ENCODE measurements at regions not wholly inside any gene's neighbourhood (a gene's known extent, or its start where the extent isn't known, plus 50 kb on each side); places are given as distances from the start of the nearest gene placed in this dataset.

GRCh38 chr15:39211108-39211979, 369.5 kb upstream of the THBS1 start:
- no peak for DNase-seq (ENCODE audit: low spot score)

DNA sequence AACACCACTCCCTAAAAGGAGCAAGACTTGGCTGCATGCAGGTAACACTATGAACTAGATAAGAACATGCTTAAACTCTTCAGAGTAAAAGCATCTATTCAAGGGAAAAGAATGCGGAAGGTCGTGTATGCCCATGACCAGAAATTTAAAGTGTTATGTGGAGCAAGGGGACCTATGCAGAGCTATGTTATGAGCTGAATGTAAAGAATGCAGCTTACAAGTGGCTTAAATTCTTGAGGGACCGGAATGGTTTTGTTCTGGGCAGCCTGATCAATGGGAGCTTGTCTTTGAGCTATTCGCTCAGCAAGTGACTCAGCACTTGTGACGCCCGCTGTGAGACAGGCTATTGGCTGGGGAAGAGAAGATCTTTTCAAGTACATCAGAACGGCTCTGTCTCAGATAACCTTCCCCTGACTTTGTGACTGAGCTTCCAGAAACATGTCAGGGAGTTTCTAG, 367.5 kb upstream of the THBS1 start:
- no peak for DNase-seq (ENCODE audit: low spot score)

DNA sequence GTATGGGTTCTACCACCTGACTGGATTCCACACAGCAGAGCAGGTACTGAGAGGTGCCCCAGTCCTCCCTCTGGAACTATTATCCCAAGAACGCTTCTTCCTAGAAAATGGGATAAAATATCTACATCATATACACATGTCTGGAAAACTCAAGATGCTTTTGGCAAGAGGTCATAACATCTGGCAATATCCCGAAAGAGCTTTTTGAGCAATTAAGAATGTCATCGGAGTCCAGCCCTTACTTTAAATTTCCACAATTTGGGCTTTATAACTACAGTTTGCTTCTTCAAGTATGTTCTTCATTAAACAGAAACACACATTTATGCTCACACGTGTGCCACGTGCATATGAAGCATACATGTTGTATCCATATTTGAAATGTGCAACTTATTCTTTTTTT, 365.9 kb upstream of the THBS1 start:
- no peak for DNase-seq (ENCODE audit: low spot score)

- DNase-seq (ENCODE audit: low spot score) = no peak
These were observed 364.1 kb upstream of the THBS1 start for GRCh38 chr15:39216816-39217215.

- no peak for DNase-seq (ENCODE audit: low spot score)
These were observed 361.3 kb upstream of the THBS1 start for GRCh38 chr15:39219608-39220007.

DNA sequence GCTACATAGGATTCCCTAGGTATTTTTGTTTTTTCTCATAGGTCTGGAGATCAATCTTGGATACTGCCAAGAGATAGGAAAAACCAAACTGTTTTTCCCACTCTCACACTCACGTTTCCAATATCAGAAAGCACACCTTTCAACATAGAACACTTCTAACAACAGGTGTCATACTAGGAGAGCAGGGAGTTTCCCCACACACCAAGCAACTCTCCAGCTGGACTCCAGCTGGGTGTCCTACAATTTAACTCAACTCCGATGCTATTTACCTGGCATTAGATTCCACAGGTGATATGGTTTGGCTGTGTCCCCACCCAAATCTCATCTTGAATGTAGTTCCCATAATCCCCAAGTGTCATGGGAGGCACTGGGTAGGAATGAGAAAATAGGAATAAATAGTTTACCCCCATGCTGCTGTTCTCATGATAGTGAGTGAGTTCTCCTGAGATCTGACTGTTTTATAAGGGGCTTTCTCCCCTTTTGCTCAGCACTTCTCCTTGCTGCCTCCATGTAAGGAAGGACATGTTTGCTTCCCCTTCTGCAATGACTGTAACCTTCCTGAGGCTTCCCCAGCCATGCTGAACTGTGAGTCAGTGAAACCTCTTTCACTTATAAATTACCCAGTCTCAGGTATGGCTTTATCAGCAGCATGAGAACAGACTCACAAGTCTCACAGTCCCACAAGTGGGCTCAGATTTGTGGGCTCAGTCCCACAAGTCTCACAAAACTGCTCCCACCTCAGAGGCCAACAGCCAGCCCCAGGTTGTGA, 354.5 kb upstream of the THBS1 start:
- no peak for DNase-seq (ENCODE audit: low spot score)

DNA sequence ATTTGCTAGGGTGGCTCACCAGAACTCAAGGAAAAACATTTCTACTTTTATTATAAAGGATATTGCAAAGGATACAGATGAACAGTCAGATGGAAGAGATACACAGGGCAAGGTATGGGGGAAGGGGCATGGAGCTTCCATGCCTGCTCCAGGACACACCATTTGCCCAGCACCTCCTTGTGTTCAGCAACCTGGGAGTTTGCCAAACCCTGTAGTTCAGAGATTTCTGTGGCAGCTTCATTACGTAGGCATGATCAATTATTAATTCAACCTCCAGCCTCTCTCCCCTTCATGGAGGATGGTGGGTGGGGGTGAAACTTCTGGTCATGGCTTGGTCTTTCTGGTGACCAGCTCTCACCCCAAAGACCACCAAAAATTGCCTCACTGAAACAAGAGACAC, 353.9 kb upstream of the THBS1 start:
- no peak for DNase-seq (ENCODE audit: low spot score)

GRCh38 chr15:39228889-39229288, 352.0 kb upstream of the THBS1 start:
- DNase-seq (ENCODE audit: low spot score) = no peak

DNA sequence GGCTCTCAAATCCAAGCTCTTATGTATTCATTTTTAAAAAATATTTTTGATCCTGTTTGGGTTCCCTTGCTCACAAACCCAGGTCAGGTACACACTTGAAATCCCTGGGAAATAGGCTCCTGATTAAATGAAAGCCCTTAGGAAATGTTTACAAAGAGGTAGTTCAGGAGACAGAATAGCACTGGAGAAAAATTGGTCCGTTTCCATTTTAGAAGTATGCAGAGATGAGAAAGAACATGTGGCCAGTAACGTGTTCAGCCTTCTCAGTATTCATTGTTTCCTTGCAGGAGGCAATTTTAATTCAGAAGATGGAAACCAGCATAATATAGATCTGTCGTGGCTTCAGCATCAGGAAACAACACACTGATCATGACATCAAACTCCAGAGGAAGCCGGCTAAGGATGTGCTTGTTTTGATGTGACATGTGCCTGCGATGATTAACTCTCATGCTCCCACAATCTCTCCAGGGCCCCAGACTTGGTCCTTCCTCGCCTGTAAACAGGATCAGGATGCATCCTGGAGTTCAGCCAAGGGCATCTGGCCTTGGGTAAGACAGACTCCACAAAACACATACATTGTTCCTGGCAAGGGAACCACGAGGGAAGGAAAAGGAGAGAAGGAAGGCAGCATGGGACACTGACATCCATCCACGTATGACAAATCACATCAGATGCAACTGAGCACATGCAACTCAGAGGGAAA, 350.5 kb upstream of the THBS1 start:
- no peak for DNase-seq (ENCODE audit: low spot score)

DNA sequence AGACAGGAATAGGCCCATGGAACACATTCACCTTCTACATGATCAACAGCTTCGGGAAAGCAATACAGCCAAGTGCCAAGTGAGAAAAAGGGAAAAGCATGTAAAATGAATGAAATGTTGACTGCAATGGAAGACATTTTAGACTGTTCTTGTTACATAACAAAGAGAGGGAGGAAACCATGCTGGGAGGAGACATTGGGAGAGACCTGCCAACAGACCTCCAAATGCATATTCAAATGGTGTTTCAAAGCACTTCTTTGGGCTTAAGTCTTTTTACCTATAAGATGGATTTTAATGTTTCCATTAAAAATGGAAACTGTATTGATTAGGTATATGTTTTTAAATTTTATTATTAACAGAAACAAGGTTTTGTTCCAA, 350.0 kb upstream of the THBS1 start:
- no peak for DNase-seq (ENCODE audit: low spot score)

- no peak for DNase-seq (ENCODE audit: low spot score)
These were observed 348.4 kb upstream of the THBS1 start for GRCh38 chr15:39232512-39232911.

GRCh38 chr15:39235084-39235795, 345.6 kb upstream of the THBS1 start:
- DNase-seq (ENCODE audit: low spot score) = no peak

GRCh38 chr15:39236375-39236774, 344.5 kb upstream of the THBS1 start:
- DNase-seq (ENCODE audit: low spot score) = no peak

DNA sequence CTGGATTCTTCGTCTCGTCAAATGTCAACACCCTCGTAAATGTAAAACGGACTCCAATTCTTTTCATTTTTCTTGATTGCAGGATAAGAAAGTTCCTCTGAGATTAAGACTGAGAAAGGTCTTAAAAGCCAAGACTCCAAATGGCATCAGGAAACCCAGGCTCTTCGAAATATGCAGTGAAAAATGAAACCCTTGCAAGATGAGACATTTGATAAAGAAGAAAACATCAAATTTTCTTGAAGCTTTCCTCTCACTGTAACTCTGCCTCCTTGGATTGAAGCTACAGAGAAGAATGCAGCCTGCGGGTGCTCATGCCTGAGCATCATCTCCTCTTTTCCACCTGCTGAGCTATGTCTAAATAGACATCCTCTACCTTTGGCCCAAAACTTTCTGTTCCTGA, 342.4 kb upstream of the THBS1 start:
- no peak for DNase-seq (ENCODE audit: low spot score)

DNA sequence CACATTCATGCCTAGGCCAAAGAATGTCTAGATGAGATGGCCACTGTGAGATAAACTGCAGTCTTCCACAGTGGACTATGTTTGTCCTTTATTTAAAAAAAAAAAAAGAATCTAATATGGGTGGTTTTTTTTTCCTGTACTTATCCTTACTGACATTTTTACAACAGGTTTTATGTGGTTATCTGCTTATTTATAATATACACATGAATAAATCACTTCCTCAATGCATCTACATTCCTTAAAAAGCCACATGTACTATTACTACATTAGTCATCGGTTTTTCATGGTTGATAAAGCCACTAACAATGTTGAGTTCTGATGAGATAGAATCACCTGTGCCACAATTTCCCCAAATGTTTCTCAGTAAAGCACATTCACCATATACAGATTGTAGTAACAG, 341.3 kb upstream of the THBS1 start:
- DNase-seq (ENCODE audit: low spot score) = no peak

- peak; percentile 76 for DNase-seq (ENCODE audit: low spot score)
These were observed 338.5 kb upstream of the THBS1 start for GRCh38 chr15:39242345-39242744.

DNA sequence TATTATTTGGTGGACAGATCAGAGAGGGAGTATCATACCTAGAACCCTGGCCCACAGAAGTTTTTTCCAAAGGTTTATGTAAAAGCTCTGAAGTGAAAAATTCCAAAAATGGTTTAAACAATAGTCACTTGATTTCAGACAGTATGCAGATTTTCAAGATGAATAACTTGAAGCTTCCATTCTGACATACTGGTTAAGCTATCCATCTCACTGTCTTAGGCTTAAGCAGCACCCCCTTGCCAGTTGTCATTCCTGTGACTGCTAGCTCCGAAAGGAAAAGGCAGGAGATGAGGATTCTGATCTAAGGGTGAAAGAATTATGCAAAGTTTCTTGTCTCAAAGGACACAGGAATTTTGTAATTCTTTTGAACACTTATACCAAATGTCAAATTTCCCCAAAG, 337.5 kb upstream of the THBS1 start:
- DNase-seq (ENCODE audit: low spot score) = no peak

- DNase-seq (ENCODE audit: low spot score) = no peak
These were observed 336.1 kb upstream of the THBS1 start for GRCh38 chr15:39244776-39245175.

DNA sequence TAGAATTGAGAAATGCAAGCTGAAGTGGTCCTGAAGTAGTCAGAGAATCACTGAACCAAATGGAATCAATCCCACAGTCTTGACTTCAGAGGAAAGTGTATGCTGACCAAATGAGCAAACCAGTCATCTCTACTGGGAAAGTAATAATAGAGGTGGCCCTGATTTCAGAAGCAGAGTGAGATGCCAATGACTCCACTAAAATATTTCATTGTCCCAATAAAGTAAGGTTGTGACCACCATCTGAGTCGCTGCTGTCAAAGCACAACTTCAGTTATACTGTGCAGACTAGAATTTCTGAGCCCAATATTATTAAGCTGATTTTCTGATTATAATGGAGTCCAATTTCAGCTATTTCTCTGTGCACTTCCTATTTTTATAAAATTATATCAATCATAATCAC, 334.4 kb upstream of the THBS1 start:
- no peak for DNase-seq (ENCODE audit: low spot score)

DNA sequence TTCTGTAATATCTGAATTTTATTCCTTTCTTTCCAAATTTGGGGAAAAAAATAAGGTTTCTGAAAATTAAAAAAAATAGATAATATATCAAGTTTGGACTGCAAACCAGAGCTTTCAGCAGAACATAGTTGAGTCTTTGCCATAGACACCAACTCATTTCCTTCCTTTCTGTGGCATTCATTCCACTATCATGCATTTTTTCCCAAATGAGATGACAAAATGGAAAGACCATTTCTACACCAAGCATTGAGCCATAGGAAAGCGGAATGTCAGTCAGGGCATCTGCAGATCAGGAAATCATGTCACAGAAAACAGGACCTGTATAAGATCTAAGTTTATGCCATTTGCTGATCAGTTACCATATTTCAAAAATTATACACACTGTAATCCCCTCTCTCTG, 333.3 kb upstream of the THBS1 start:
- no peak for DNase-seq (ENCODE audit: low spot score)

DNA sequence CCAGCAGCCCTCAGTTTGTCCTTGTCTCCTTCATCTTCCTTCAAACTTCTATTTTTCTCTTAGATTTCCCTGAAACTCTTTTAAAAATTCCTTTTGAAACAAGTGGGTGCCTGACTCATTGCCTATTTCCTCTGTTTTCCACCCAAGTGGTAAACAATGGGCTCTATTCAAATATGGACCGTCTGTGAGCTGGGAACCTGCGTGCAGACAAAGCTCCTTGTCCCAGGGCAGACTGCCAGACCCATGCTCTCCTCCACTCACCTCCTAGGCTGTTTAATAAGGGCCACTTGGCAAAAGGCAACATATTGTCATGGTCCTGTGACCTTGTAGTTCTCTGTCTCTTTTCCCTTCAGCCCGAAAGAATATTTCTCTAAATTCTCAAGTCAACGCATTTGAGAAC, 332.7 kb upstream of the THBS1 start:
- no peak for DNase-seq (ENCODE audit: low spot score)

- no peak for DNase-seq (ENCODE audit: low spot score)
These were observed 330.9 kb upstream of the THBS1 start for GRCh38 chr15:39250001-39250400.

Data from cerebellar cortex (tissue), 1 donor.